GM19397 (cell line): ENCODE measurements at regions not wholly inside any gene's neighbourhood (a gene's known extent, or its start where the extent isn't known, plus 50 kb on each side); places are given as distances from the start of the nearest gene placed in this dataset.
"Not testable (repeated sequence)": the region's sequence is repeated elsewhere in the genome, so short reads cannot be mapped to it uniquely, and the experiment has no call there.

ENCODE experiments used
- ATAC-seq: cut with Tn5 transposase; IDR thresholded peaks from one replicate; pipeline ENCODE4 v1.9.1; 2021; ENCODE audit warnings: mild to moderate bottlenecking, moderate library complexity; ENCODE audit not compliant: unreplicated experiment

DNA sequence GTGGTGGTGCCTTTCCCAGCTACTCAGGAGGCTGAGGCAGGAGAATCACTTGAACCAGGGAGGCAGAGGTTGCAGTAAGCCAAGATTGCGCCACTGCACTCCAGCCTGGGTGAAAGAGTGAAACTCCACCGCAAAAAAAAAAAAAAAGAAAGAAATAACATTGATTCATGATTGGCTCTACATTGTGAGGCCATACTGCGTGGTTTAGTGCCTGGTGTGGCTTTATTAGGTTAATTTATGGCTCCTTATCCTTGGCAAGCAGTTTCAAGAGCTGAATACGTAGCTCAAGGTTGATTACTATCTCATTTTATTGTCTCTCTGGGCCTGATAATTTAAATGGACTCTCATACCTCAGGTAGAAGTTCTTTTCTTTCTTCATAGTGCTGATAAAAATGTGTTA, 80.5 kb upstream of the MTLN start:
- ATAC-seq: not testable (repeated sequence)

DNA sequence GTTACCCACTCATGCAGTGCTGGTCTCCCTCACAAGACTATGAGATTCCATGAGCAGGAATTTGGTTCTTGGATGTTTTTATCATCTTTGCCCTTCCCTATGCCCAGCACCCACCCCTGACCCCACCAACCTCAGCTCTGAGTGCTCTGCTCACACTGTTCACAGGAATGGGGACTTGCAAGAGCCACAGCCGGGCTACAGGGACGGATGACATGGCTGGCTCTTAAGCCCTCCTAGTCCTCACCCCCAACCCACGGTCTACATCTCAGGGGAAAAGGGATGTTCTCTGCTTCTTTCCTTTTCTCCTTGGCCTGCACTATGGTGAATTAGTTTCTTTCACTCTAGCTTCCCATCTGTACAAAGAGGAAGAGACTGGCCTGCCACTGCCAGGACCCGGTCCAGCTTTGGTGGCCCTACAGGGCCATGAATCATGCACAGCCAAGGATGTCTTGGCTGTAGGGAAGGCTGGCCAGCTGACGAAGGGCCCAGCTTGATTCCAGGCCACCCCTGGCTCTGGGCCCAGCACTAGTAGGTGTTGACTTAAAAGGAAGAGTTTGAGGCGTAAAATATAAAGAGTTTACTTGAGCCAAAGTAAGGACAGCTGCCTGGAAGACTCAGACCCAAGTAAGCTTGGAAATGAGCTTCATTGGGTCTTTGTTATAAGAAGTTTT, 79.7 kb upstream of the MTLN start:
- not testable (repeated sequence) for ATAC-seq

DNA sequence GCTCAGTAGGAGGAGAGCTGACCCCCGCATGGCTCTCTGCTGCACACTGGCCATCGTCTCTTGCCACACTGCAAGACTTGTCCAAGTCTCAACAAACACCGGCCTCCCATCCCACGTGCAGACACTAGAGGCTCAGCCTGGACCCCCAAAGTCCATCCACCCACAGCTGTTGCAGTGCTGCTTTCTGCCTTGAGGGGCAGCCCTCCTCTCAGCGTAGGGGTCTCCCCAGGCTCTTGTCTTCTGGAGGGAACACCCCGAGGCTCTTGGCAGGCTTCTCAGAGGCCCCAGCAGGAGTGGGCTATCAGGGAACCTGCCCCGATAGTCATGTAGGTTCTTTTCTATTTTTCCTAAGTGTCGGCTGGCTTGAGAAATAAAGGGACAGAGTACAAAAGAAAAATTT, 75.5 kb upstream of the MTLN start:
- not testable (repeated sequence) for ATAC-seq

DNA sequence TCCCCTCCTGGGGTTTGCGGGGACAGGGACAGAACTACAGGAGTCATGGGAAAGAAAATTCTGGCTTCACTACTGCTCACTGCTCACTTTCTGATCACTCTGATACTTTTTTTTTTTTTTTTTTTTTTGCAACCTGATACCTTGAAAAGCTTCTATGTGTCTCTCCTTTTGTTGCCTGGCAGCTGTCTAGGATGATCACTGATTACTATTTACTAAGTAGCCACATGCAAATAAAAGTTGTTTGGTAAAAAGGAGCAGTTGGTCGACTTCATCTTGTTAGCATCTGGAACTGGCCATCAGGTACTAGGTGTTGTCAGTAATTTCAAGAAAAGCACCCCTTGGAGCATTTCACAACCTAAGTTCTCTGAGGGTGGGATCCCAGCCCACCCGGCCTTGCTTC, 74.9 kb upstream of the MTLN start:
- not testable (repeated sequence) for ATAC-seq

DNA sequence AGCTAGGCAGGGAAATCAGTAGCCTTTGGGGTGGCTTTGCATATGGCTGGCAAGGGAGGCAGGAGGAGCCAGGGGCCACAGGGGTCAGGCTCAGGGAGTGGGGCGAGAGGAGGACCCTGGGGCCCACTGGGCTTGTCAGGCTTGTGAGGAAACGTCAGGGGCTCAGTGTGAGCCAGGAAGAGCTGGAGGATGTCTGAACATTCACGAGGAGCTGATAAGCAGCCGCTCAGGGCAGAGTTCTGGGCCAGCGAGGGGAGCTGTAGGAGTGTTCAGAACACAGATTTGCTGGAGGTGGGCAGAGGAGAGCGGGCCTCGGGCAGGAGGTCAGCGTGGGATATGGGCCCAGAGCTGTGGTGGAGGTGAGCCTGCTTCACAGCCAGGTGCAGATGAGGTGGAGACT, 72.7 kb upstream of the MTLN start:
- ATAC-seq: not testable (repeated sequence)

DNA sequence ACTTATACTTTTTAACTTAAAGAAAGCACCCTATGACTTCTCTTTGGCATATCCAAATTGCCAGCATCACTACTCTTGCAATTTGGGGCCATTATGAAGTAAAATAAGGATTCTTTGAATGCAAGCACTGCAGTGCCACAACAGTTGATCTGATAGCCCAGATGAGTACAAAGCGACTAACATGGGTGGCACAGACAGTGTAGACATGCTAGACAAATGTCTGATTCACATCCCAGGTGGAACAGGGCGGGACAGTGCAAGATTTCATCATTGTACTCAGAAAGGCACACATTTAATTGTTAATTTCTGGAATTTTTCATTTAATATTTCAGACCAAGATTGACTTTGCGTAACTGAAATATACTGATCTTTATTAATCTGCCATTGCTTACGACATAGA, 68.5 kb upstream of the MTLN start:
- ATAC-seq: not testable (repeated sequence)

DNA sequence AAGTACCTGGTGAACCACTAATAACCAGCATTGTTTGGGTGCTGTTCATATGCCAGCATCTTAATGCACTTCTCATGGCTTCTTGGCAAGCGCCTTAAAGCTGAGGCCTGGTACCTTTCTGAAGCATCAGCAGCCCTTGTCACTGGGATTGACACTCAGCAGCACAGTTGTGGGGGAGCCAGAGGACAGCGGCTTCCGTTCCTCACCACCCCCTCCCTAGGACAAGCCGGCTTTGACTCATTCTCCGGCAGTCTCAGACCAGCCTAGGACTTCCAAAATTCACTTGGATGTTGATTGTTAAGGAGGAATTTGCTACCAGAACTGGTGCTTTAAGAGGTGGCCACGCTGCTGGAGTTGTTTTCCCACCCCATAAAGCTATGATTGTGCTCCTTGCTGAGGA, 64.7 kb upstream of the MTLN start:
- not testable (repeated sequence) for ATAC-seq

DNA sequence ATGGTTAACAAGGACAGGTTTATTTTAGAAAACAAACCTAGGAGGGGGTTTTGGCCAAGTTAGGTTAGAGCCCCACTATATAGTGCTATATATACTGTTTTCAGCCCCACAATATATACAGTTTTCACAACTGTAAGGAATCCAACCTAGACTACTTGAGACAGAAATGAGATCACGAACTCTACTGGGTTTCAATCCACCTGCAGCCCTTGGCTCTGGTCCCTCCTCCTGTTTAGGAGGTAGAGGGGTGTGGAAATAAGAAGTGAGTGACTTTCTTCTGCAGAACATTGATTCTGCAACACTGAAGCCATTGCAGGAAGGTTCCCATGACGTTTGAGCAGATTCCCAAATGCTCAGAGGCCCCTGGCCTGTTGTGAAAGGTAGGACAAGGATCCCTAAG, 63.7 kb upstream of the MTLN start:
- not testable (repeated sequence) for ATAC-seq

DNA sequence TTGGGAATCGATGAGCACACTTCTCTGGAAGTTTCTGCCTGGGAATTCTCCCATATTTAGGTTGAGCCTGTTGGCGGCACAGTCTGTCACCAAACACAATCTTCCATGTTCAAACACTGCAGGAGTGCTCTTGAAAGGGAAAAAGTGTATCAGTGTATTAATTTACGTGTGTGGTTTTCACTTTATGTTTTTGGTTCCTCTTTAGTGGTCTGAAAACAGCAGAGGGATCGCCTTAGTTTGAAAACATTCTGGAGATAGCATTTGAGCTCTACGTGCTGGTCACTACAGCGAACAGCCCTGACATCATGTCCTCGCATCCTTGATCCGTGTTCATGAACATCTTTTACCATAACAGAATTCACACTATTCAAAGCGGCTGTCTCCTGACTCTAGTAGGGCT, 57.3 kb upstream of the MTLN start:
- not testable (repeated sequence) for ATAC-seq

DNA sequence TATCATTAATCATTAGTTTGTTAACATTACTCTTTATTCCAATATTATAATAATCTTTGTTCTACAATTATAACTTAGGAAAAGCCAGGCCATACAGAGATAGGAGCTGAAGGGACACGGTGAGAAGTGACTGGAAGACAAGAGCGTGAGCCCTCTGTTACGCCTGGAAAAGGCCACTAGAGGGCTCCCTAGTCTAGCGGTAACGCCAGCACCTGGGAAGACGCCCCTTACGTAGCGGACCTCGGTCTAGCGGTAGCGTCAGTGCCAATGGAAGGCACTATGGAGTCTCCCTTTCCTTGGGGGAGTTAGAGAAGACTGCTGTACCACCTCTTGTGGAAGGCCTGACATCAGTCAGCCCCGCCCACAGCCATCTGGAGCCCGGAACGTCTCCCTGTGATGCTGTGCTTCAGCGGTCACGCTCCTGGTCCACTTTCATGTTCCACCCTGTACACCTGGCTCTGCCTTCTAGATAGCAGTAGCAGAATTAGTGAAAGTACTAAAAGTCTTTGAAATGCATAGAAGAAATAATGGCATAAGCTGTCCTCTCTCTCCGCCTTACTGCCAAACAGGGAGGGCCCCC, 55.6 kb upstream of the MTLN start:
- not testable (repeated sequence) for ATAC-seq

DNA sequence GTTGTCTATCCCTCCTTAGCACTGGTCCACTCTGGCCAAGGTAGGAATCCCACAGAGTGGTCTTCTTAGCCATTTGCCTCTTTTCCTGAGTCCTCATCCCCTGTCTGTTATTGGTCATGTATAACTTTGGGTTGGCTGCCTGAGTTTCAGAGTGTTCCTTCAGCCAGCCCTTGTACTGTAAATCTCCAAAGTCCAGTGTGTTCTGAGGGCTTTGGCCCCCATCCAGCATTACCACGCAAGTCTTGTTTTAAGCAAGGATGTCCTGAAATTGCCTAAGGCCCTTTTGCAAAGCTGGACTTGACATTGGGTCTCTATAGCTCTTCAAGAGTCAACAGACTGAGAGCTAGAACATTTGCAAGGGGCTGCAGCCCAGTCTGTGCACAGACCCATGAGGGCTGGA, 52.5 kb upstream of the MTLN start:
- ATAC-seq: not testable (repeated sequence)

DNA sequence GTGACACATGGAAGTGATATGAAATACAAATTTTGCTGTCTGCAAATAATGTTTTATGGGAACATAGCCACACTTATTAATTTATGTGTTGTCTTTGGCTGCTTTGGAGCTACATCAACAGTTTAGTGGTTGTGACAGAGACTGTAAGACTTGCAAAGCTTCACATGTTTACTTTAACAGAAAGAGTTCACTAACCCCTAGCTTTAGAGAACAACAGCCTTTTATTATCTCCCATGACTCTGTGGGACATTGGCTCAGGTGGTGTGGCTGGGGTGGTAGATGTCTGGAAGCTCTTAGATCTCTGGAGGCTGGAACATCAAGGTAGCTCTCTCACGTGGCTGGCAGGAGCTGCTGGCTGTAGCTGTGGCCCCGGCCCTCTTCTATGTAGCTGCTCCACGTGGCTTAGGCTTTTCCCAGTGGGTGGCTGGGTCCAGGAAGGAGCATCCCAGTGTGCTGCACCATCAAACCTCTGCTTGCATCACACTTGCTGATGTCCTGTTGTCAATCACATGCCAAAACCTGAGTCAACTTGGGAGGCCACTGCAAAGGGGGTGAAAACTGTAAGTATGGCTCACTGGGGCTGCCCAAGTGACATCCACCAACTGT, 51.8 kb upstream of the MTLN start:
- not testable (repeated sequence) for ATAC-seq

DNA sequence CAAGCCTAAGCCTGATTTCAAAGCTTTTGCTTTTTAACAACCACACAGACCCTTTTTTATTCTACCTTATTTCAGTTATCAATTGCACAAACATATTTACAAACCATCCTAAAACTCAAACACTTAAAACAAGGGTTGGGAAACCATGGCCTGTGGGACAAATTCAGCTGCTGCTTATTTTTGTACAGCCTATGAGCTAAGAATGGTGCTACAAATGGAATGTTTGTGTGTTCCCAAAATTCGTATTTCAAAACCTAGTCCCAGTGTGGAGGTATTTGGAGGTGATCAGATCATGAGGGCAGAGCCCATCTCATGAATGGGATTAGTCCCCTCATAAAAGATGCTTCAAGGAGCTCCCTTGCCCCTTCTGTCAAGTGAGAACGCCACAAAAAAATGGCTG, 51.1 kb upstream of the MTLN start:
- ATAC-seq: not testable (repeated sequence)
